HG02571 (cell line): ENCODE measurements at regions not wholly inside any gene's neighbourhood (a gene's known extent, or its start where the extent isn't known, plus 50 kb on each side); places are given as distances from the start of the nearest gene placed in this dataset.

Experiments used
- ATAC-seq: cut with Tn5 transposase; IDR thresholded peaks from one replicate; pipeline ENCODE4 v1.9.1; 2021; ENCODE audit warnings: mild to moderate bottlenecking, moderate library complexity; ENCODE audit not compliant: unreplicated experiment

DNA sequence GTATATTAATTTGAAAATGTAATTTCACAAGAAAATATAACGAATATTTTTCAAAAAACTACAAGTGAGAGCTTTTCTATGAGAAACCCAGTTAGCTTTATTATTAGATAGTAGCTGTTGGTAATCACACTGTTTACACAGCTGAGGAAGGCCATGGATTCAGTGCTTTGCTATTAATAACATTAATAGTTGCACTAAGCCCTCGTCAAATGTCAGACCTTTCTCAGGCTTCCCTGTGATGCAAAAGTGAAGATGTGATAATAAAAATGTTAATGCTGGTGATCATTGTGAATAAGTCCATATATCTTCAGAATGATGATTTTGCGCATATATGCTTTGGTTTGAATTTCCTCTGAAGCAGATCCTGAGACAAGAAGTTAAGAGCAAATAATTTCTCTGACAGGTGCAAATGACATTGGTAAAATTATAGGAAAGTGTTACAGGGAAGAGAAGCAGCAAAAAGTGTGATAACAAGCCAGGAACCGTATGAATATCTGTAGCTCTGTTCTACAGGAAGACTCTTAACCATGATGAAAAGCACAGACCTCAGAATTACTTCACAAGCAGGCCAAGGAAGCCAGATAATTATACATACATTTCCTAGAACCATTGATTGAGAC, 56.5 kb upstream of the CNTN6 start:
- ATAC-seq, result no peak

DNA sequence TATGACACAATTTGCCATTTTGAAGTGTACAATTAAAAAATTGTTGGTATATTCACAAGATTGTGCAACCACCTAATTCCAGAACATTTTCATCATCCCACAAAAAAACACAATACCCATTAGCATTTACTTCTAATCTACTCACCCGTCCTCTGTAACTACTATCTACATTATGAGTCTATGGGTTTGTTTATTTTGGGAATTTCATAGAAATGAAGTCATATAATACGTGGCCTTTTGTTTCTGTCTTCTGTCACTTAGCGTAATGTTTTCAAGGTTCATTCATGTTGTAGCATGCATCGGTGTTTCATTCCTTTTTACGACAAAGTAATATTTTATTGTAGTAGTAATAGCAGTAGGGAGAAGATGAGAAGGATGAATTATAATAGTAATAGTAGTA, 55.2 kb upstream of the CNTN6 start:
- no peak for ATAC-seq
